Prostate gland (tissue), 2 donors: ENCODE measurements at regions not wholly inside any gene's neighbourhood (a gene's known extent, or its start where the extent isn't known, plus 50 kb on each side); places are given as distances from the start of the nearest gene placed in this dataset.

ENCODE experiments used
- CTCF ChIP-seq, 4 experiments: fragments of 200-600 bp in 2 of 4; fragments of 450-650 bp in 2 of 4; sonication (generic) in 2 of 4; IDR thresholded peaks; 1 replicate in 3 of 4; 2 replicates in 1 of 4; pipeline ENCODE4 v1.5.1; 2016 to 2019; ENCODE audit warnings: antibody characterized with exemption in 4 of 4, mild to moderate bottlenecking in 2 of 4, moderate library complexity in 2 of 4
- POLR2A ChIP-seq: fragments of 450-650 bp; IDR thresholded peaks from one replicate; pipeline ENCODE4 v1.6.1; 2016; ENCODE audit warnings: antibody characterized with exemption, mild to moderate bottlenecking

- no peak for TF ChIP-seq CTCF (IDR thresholded peaks at IDR 0.05)
- TF ChIP-seq POLR2A: no peak
Measured at GRCh38 chr11:81993755-81994154, 739.9 kb downstream of the FAM181B start.
